H9 (cell line): ENCODE measurements at regions not wholly inside any gene's neighbourhood (a gene's known extent, or its start where the extent isn't known, plus 50 kb on each side); places are given as distances from the start of the nearest gene placed in this dataset.

ENCODE experiments used
- DNase-seq: peaks from one replicate; pipeline ENCODE4 v3.0.0-alpha.2; 2017
- H2AFZ ChIP-seq: one replicate; pipeline ENCODE4 v1.6.1; 2013; ENCODE audit warnings: mild to moderate bottlenecking, low read length, control low read depth, moderate library complexity
- H2AK5ac ChIP-seq: 2 replicates; pipeline ENCODE4 v1.6.1; 2013; ENCODE audit warnings: low read length, control low read depth, mixed read lengths; ENCODE audit not compliant: insufficient read length
- H2BK120ac ChIP-seq: one replicate; pipeline ENCODE4 v1.6.1; 2013; ENCODE audit warnings: low read depth, mild to moderate bottlenecking, low read length, control low read depth, inconsistent platforms; ENCODE audit not compliant: poor library complexity, severe bottlenecking
- H2BK12ac ChIP-seq: 2 replicates; pipeline ENCODE4 v1.6.1; 2013; ENCODE audit warnings: low read length, control low read depth, mixed read lengths, low read depth; ENCODE audit not compliant: insufficient read length
- H2BK15ac ChIP-seq: 2 replicates; pipeline ENCODE4 v1.6.1; 2013; ENCODE audit warnings: low read depth, low read length, control low read depth
- H2BK20ac ChIP-seq: one replicate; pipeline ENCODE4 v1.6.1; 2013; ENCODE audit warnings: low read depth, mild to moderate bottlenecking, low read length, control low read depth, inconsistent platforms; ENCODE audit not compliant: poor library complexity, severe bottlenecking
- H2BK5ac ChIP-seq: 2 replicates; pipeline ENCODE4 v1.6.1; 2013; ENCODE audit warnings: low read length, control low read depth, mixed read lengths; ENCODE audit not compliant: insufficient read length
- H3K14ac ChIP-seq: 2 replicates; pipeline ENCODE4 v1.6.1; 2013; ENCODE audit warnings: low read length, control low read depth; ENCODE audit not compliant: insufficient read depth
- H3K18ac ChIP-seq: 2 replicates; pipeline ENCODE4 v1.6.1; 2013; ENCODE audit warnings: low read depth, mild to moderate bottlenecking, mixed read lengths, low read length, control low read depth; ENCODE audit not compliant: insufficient read length
- H3K23ac ChIP-seq: 2 replicates; pipeline ENCODE4 v1.6.1; 2013; ENCODE audit warnings: low read length, control low read depth, mixed read lengths, low read depth; ENCODE audit not compliant: insufficient read length
- H3K23me2 ChIP-seq: 2 replicates; pipeline ENCODE4 v1.6.1; 2013; ENCODE audit warnings: low read depth, mild to moderate bottlenecking, mixed read lengths, low read length, control low read depth; ENCODE audit not compliant: insufficient read length, poor library complexity, severe bottlenecking
- H3K27ac ChIP-seq: 2 replicates; pipeline ENCODE4 v1.5.1; 2013; ENCODE audit warnings: low read length, control low read depth, mixed read lengths, low read depth; ENCODE audit not compliant: insufficient read length
- H3K27me3 ChIP-seq: 2 replicates; pipeline ENCODE4 v1.6.1; 2013; ENCODE audit warnings: low read length, control low read depth, inconsistent platforms; ENCODE audit not compliant: insufficient read depth
- H3K4ac ChIP-seq: 2 replicates; pipeline ENCODE4 v1.6.1; 2013; ENCODE audit warnings: low read depth, mild to moderate bottlenecking, control low read depth, inconsistent platforms, low read length, moderate library complexity
- H3K4me1 ChIP-seq: 2 replicates; pipeline ENCODE4 v1.6.1; 2013; ENCODE audit warnings: low read length, control low read depth, inconsistent platforms; ENCODE audit not compliant: insufficient read depth
- H3K4me2 ChIP-seq: 2 replicates; pipeline ENCODE4 v1.6.1; 2013; ENCODE audit warnings: low read length, control low read depth, mixed read lengths; ENCODE audit not compliant: insufficient read length, insufficient read depth
- H3K56ac ChIP-seq: 2 replicates; pipeline ENCODE4 v1.6.1; 2013; ENCODE audit warnings: low read depth, mild to moderate bottlenecking, mixed read lengths, low read length, control low read depth; ENCODE audit not compliant: insufficient read length
- H3K79me1 ChIP-seq: 2 replicates; pipeline ENCODE4 v1.6.1; 2013; ENCODE audit warnings: low read depth, mild to moderate bottlenecking, moderate library complexity, low read length, control low read depth, inconsistent platforms; ENCODE audit not compliant: insufficient read depth, poor library complexity, severe bottlenecking
- H3K79me2 ChIP-seq: 2 replicates; pipeline ENCODE4 v1.6.1; 2013; ENCODE audit warnings: low read length, control low read depth, inconsistent platforms; ENCODE audit not compliant: insufficient read depth
- H3K9ac ChIP-seq: 2 replicates; pipeline ENCODE4 v1.6.1; 2013; ENCODE audit warnings: low read length, control low read depth, mixed read lengths; ENCODE audit not compliant: insufficient read length; ENCODE audit errors: extremely low read depth
- H3K9me3 ChIP-seq: one replicate; pipeline ENCODE4 v1.6.1; 2013; ENCODE audit warnings: low read depth, low read length, inconsistent platforms; ENCODE audit not compliant: control insufficient read depth
- H3T11ph ChIP-seq: one replicate; pipeline ENCODE4 v1.6.1; 2013; ENCODE audit warnings: mild to moderate bottlenecking, low read length, control low read depth, inconsistent platforms
- H4K20me1 ChIP-seq: one replicate; pipeline ENCODE4 v1.6.1; 2013; ENCODE audit not compliant: control insufficient read depth, insufficient read length, insufficient read depth
- H4K5ac ChIP-seq: 2 replicates; pipeline ENCODE4 v1.6.1; 2013; ENCODE audit warnings: low read depth, mild to moderate bottlenecking, mixed read lengths, low read length, control low read depth; ENCODE audit not compliant: insufficient read length
- H4K8ac ChIP-seq: replicated peaks from 2 replicates; pipeline ENCODE4 v1.6.1; 2013; ENCODE audit warnings: low read length, control low read depth, mixed read lengths, low read depth; ENCODE audit not compliant: insufficient read length
- H4K91ac ChIP-seq: 2 replicates; pipeline ENCODE4 v1.6.1; 2013; ENCODE audit warnings: low read depth, mild to moderate bottlenecking, moderate library complexity, mixed read lengths, low read length, control low read depth; ENCODE audit not compliant: insufficient read length
- H3K27ac Mint-ChIP-seq, 3 experiments: 2 replicates in 2 of 3; 3 replicates in 1 of 3; pipeline ENCODE4 v1.8.0; 2020 to 2021; ENCODE audit warnings: mixed read lengths in 3 of 3, mild to moderate bottlenecking in 1 of 3, moderate library complexity in 1 of 3
- H3K27me3 Mint-ChIP-seq: 2 replicates; pipeline ENCODE4 v1.8.0; 2021; ENCODE audit warnings: low read depth, mild to moderate bottlenecking, moderate library complexity, mixed read lengths
- H3K36me3 Mint-ChIP-seq, 3 experiments: 2 replicates in 2 of 3; 3 replicates in 1 of 3; pipeline ENCODE4 v1.8.0; 2020 to 2021; ENCODE audit warnings: low read depth in 3 of 3, mixed read lengths in 3 of 3; ENCODE audit not compliant: insufficient read depth in 1 of 3
- H3K4me1 Mint-ChIP-seq, 2 experiments: 2 replicates each; pipeline ENCODE4 v1.8.0; 2020; ENCODE audit warnings: mixed read lengths in 2 of 2
- H3K4me3 Mint-ChIP-seq, 2 experiments: 2 replicates in 1 of 2; 3 replicates in 1 of 2; pipeline ENCODE4 v1.8.0; 2020 to 2021; ENCODE audit warnings: mild to moderate bottlenecking in 2 of 2, mixed read lengths in 2 of 2, moderate library complexity in 1 of 2
- H3K9me3 Mint-ChIP-seq, 2 experiments: 2 replicates in 1 of 2; 3 replicates in 1 of 2; pipeline ENCODE4 v1.8.0; 2020; ENCODE audit warnings: mild to moderate bottlenecking in 2 of 2, mixed read lengths in 2 of 2, moderate library complexity in 1 of 2
- WGBS: extraction: QIAGEN DNeasy Blood & Tissue Kit; methylation state at CpG from one replicate; pipeline ENCODE4 v1.1.7; 2013; ENCODE audit warnings: missing lambda C conversion rate, low lambda C conversion rate, mixed read lengths; ENCODE audit not compliant: insufficient read length; ENCODE audit errors: extremely low coverage; 5-methylcytosine and 5-hydroxymethylcytosine counted together
- TF ChIP-seq, protein P1 (sequence below): fragments of 200-600 bp; sonication (generic); conservative IDR thresholded peaks from 3 replicates; pipeline ENCODE4 v1.8.0; 2021; ENCODE audit warnings: antibody characterized with exemption, mild to moderate bottlenecking

DNA sequence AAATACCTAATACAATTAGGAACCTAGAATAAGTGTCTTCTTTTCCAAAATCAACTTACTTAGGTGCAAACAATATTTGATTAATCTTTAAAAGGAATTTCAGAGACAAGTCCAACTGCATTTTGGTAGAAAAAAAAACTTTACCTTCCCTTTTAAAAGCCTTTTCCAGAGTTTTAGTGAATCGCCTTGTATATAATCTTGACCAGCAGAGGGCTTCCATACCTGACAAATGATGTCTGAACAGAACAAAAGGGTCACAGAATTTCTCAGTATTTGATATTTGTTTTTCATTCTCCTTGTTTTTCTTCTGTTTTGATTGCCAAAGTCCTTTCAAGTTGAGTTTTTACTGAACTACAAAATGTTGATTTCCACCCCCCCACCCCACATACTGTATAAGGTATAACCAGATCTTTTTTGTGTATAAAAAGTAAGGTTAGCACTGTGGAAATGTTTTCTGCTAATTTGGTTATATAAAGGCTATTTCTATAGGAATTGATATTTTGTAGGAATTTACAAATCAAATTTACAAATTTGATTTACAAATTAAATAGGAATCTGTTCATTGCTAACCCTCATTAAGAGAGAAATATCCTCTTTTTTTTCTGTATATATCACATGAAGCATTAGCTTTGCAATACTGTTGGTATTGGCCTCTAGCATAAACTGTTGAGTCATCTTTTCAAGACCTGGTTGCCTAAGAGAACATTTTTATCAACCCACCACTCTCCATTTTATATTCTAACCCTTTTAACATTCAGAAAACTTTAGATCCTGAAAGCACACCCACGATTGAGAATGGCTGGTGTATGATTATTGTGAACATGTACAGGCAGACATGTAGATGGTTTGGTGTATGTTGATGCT is 464.1 kb upstream of the RARB start:
- Histone ChIP-seq H3K27me3 (no peaks in the 10 kb centered on the region), H3K27ac (no peak overlapping the region), H3K4ac (no peak overlapping the region), H3K79me2 (no peaks in the 10 kb centered on the region), H2BK120ac (no peak overlapping the region), H3K4me1 (no peaks in the 10 kb centered on the region), H3K4me2 (no peak overlapping the region), H2AK5ac (no peak overlapping the region), H3K9me3 (no peaks in the 10 kb centered on the region), H3K79me1 (no peaks in the 10 kb centered on the region), H2BK5ac (no peak overlapping the region), H3T11ph (no peak overlapping the region), H4K91ac (no peak overlapping the region), H2BK15ac (no peak overlapping the region), H3K56ac (no peak overlapping the region), H4K5ac (no peak overlapping the region), H3K18ac (no peak overlapping the region), H4K20me1 (no peaks in the 10 kb centered on the region), H2BK12ac (no peak overlapping the region), H2AFZ (no peak overlapping the region), H3K23me2 (no peaks in the 10 kb centered on the region), H3K23ac (no peak overlapping the region), H3K14ac (no peak overlapping the region), H3K9ac (no peak overlapping the region), H4K8ac (no peak overlapping the region), H2BK20ac (no peak overlapping the region)
- Mint-ChIP-seq H3K27me3 (peaks cover 15% of the 10 kb centered on the region), H3K27ac (no peak overlapping the region), H3K4me1 (no peaks in the 10 kb centered on the region; a peak in 1 of 4 replicates), H3K36me3 (peaks cover 0 to 6% (median 0%) of the 10 kb centered on the region in 3 experiments; a peak in 1 of 7 replicates), H3K4me3 (no peak overlapping the region), H3K9me3 (peaks cover 4 to 5% of the 10 kb centered on the region in 2 experiments; a peak in 2 of 5 replicates)
- TF ChIP-seq, protein P1, sequence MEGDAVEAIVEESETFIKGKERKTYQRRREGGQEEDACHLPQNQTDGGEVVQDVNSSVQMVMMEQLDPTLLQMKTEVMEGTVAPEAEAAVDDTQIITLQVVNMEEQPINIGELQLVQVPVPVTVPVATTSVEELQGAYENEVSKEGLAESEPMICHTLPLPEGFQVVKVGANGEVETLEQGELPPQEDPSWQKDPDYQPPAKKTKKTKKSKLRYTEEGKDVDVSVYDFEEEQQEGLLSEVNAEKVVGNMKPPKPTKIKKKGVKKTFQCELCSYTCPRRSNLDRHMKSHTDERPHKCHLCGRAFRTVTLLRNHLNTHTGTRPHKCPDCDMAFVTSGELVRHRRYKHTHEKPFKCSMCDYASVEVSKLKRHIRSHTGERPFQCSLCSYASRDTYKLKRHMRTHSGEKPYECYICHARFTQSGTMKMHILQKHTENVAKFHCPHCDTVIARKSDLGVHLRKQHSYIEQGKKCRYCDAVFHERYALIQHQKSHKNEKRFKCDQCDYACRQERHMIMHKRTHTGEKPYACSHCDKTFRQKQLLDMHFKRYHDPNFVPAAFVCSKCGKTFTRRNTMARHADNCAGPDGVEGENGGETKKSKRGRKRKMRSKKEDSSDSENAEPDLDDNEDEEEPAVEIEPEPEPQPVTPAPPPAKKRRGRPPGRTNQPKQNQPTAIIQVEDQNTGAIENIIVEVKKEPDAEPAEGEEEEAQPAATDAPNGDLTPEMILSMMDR: peak; percentile 79
- DNase-seq: no peak
- no CpG with 5 or more reads among the region's 2 CpGs for WGBS
